SK-N-SH (cell line): ENCODE measurements at regions not wholly inside any gene's neighbourhood (a gene's known extent, or its start where the extent isn't known, plus 50 kb on each side); places are given as distances from the start of the nearest gene placed in this dataset.

Experiments used
- CTCF ChIA-PET: fragments of 300-600, 350-600 bp; formaldehyde crosslinking; extraction: SDS; loops from one replicate; lab custom pipeline; 2021; lab: Yijun Ruan, JAX
- POLR2A ChIA-PET: fragments of 350-600 bp; sonication (Branson Sonifier 250); formaldehyde crosslinking; extraction: SDS; loops from one replicate; lab custom pipeline; 2020; ENCODE audit warnings: antibody characterized with exemption, inconsistent platforms; lab: Yijun Ruan, JAX
- DNase-seq: peaks from one replicate; pipeline ENCODE4 v3.0.0; 2012
- H2AFZ ChIP-seq: fragments of 200-600 bp; sonication (generic); 2 replicates; pipeline ENCODE4 v1.8.1; 2016; ENCODE audit warnings: antibody characterized with exemption, mild to moderate bottlenecking, low read depth
- H3F3A ChIP-seq: fragments of 200-600 bp; sonication (generic); replicated peaks from 2 replicates; pipeline ENCODE3; 2016; ENCODE audit warnings: antibody characterized with exemption, mild to moderate bottlenecking; ENCODE audit not compliant: insufficient read depth
- H3K27ac ChIP-seq, 2 experiments: fragments of 200-500 bp in 1 of 2; fragments of 200-600 bp in 1 of 2; sonication (Bioruptor generic) in 1 of 2; sonication (generic), shearing (Covaris generic) in 1 of 2; 2 replicates each; pipeline versions ENCODE4 v1.5.1 to v1.6.1; 2014 to 2016; ENCODE audit warnings: low read depth in 2 of 2, inconsistent platforms in 1 of 2, low read length in 1 of 2, mild to moderate bottlenecking in 1 of 2, mixed read lengths in 1 of 2
- H3K27me3 ChIP-seq: fragments of 200-600 bp; sonication (generic), shearing (Covaris generic); 2 replicates; pipeline ENCODE4 v1.6.1; 2016; ENCODE audit warnings: mixed run types; ENCODE audit not compliant: insufficient read depth
- H3K36me3 ChIP-seq, 2 experiments: fragments of 200-500 bp in 1 of 2; fragments of 200-600 bp in 1 of 2; sonication (Bioruptor generic) in 1 of 2; sonication (generic) in 1 of 2; replicated peaks in 1 of 2; 2 replicates each; pipeline versions ENCODE3 to v1.5.1; 2014 to 2016; ENCODE audit warnings: low read length in 1 of 2, mild to moderate bottlenecking in 1 of 2; ENCODE audit not compliant: insufficient read depth in 2 of 2, control insufficient read depth in 1 of 2
- H3K4me1 ChIP-seq, 2 experiments: fragments of 200-500 bp in 1 of 2; fragments of 200-600 bp in 1 of 2; sonication (Bioruptor generic) in 1 of 2; sonication (generic), shearing (Covaris generic) in 1 of 2; 2 replicates each; pipeline versions ENCODE4 v1.5.1 to v1.6.1; 2014 to 2016; ENCODE audit warnings: low read depth in 1 of 2, low read length in 1 of 2, mixed run types in 1 of 2; ENCODE audit not compliant: insufficient read depth in 2 of 2, control insufficient read depth in 1 of 2
- H3K4me2 ChIP-seq: fragments of 200-600 bp; sonication (generic), shearing (Covaris generic); 2 replicates; pipeline ENCODE4 v1.6.1; 2017; ENCODE audit warnings: mixed run types
- H3K4me3 ChIP-seq, 2 experiments: fragments of 200-500 bp in 1 of 2; fragments of 200-600 bp in 1 of 2; sonication (Bioruptor generic) in 1 of 2; sonication (generic), shearing (Covaris generic) in 1 of 2; 2 replicates each; pipeline versions ENCODE4 v1.5.1 to v1.8.1; 2014 to 2016; ENCODE audit warnings: low read depth in 2 of 2, inconsistent platforms in 1 of 2, low read length in 1 of 2, mild to moderate bottlenecking in 1 of 2, mixed read lengths in 1 of 2, moderate library complexity in 1 of 2
- H3K79me2 ChIP-seq: fragments of 200-600 bp; sonication (generic); 2 replicates; pipeline ENCODE4 v1.8.1; 2017; ENCODE audit warnings: mild to moderate bottlenecking; ENCODE audit not compliant: insufficient read depth
- H3K9ac ChIP-seq: fragments of 200-600 bp; sonication (generic); 2 replicates; pipeline ENCODE4 v1.6.1; 2017; ENCODE audit warnings: mixed run types
- H3K9me2 ChIP-seq: fragments of 200-600 bp; sonication (generic); 2 replicates; pipeline ENCODE4 v1.6.1; 2017; ENCODE audit warnings: mixed run types
- H3K9me3 ChIP-seq: fragments of 200-600 bp; sonication (generic); 2 replicates; pipeline ENCODE4 v1.6.1; 2017; ENCODE audit warnings: mixed run types, mild to moderate bottlenecking, moderate library complexity
- H4K20me1 ChIP-seq: fragments of 200-600 bp; sonication (generic); 2 replicates; pipeline ENCODE4 v1.6.1; 2017; ENCODE audit warnings: mild to moderate bottlenecking, mixed run types; ENCODE audit not compliant: insufficient read depth
- ELF1 ChIP-seq: IDR thresholded peaks from 2 replicates; pipeline ENCODE4 v1.4.0; 2012
- GATA2 ChIP-seq: sonication (generic); formaldehyde crosslinking; IDR thresholded peaks from 2 replicates; pipeline ENCODE4 v1.5.0; 2020; ENCODE audit warnings: mild to moderate bottlenecking, missing genetic modification reagents
- MAX ChIP-seq: IDR thresholded peaks from 2 replicates; pipeline ENCODE4 v1.4.0; 2012; ENCODE audit warnings: low read depth
- MEF2A ChIP-seq: IDR thresholded peaks from 2 replicates; pipeline ENCODE4 v1.4.0; 2012; ENCODE audit warnings: low read depth, borderline replicate concordance
- NFIC ChIP-seq: IDR thresholded peaks from 2 replicates; pipeline ENCODE4 v1.4.0; 2012; ENCODE audit warnings: borderline replicate concordance
- NRF1 ChIP-seq: IDR thresholded peaks from 2 replicates; pipeline ENCODE4 v1.6.1; 2012; ENCODE audit warnings: low read depth, mild to moderate bottlenecking, low read length
- PBX3 ChIP-seq: IDR thresholded peaks from 2 replicates; pipeline ENCODE4; 2012
- RCOR1 ChIP-seq: fragments of 150-350 bp; IDR thresholded peaks from 2 replicates; pipeline ENCODE4 v1.6.1; 2017; ENCODE audit warnings: antibody characterized with exemption, low read length
- RFX5 ChIP-seq: IDR thresholded peaks from 2 replicates; pipeline ENCODE4 v1.6.1; 2012; ENCODE audit warnings: mild to moderate bottlenecking, improper control_type of control experiment, low read length
- RXRA ChIP-seq: IDR thresholded peaks from 2 replicates; pipeline ENCODE4 v1.4.0; 2012; ENCODE audit warnings: low read depth, mild to moderate bottlenecking, borderline replicate concordance
- SIN3A ChIP-seq: IDR thresholded peaks from 2 replicates; pipeline ENCODE4 v1.6.1; 2012; ENCODE audit warnings: low read depth, mild to moderate bottlenecking, low read length, moderate library complexity, borderline replicate concordance
- TEAD4 ChIP-seq: IDR thresholded peaks from 2 replicates; pipeline ENCODE4 v1.4.0; 2012; ENCODE audit warnings: mild to moderate bottlenecking, borderline replicate concordance; ENCODE audit not compliant: insufficient read depth
- USF2 ChIP-seq: fragments of 150-350 bp; IDR thresholded peaks from 2 replicates; pipeline ENCODE4 v1.6.1; 2017; ENCODE audit warnings: antibody characterized with exemption, low read length, low read depth, borderline replicate concordance
- YY1 ChIP-seq: IDR thresholded peaks from 2 replicates; pipeline ENCODE4 v1.4.0; 2012; ENCODE audit warnings: low read depth, mild to moderate bottlenecking
- WGBS: methylation state at CpG from one replicate; pipeline ENCODE4 v1.1.6; 2017; ENCODE audit warnings: low lambda C conversion rate; 5-methylcytosine and 5-hydroxymethylcytosine counted together

- POLR2A ChIA-PET: no interaction called here
- Histone ChIP-seq H3K9ac (no peak overlapping the region), H3K9me2 (no peaks in the 10 kb centered on the region), H3F3A (peaks cover 24% of the 10 kb centered on the region), H3K27ac (no peak overlapping the region), H4K20me1 (no peaks in the 10 kb centered on the region), H2AFZ (no peak overlapping the region), H3K4me3 (no peak overlapping the region), H3K27me3 (no peaks in the 10 kb centered on the region), H3K36me3 (no peaks in the 10 kb centered on the region), H3K4me2 (no peak overlapping the region), H3K79me2 (no peaks in the 10 kb centered on the region), H3K9me3 (no peaks in the 10 kb centered on the region), H3K4me1 (peaks cover 0 to 18% of the 10 kb centered on the region in 2 experiments; a peak in 2 of 4 replicates)
- DNase-seq: no peak
- CTCF ChIA-PET: no interaction called here
- no peak for TF ChIP-seq NRF1
- no peak for TF ChIP-seq USF2
- TF ChIP-seq MAX: no peak
- TF ChIP-seq RXRA: no peak
- TF ChIP-seq SIN3A: no peak
- no peak for TF ChIP-seq GATA2 (CRISPR knock-in tag)
- TF ChIP-seq TEAD4: no peak
- no peak for TF ChIP-seq RFX5
- TF ChIP-seq MEF2A: no peak
- TF ChIP-seq ELF1: no peak
- TF ChIP-seq PBX3: no peak
- TF ChIP-seq NFIC: no peak
- no peak for TF ChIP-seq RCOR1
- WGBS: 88% methylated on average over 1 of the region's 1 CpG
These were observed 59.5 kb upstream of the KLF6 start for GRCh38 chr10:3844491-3845025.

GRCh38 chr10:3838460-3839437, 53.7 kb upstream of the KLF6 start:
- no peak overlapping the region for H3K4me3 ChIP-seq
- no peaks in the 10 kb centered on the region for H3K36me3 ChIP-seq
- CTCF ChIA-PET: no interaction called here
- 94% methylated on average over 14 of the region's 14 CpGs for WGBS
- H3F3A ChIP-seq: peaks cover 20% of the 10 kb centered on the region
- H3K27ac ChIP-seq: peak overlapping the region in 1 of 2 experiments; percentile 76; a peak in 2 of 4 replicates
- H3K9me2 ChIP-seq: no peaks in the 10 kb centered on the region
- no peak overlapping the region; the same call in 1 of the 2 replicates for H3K4me2 ChIP-seq
- TF ChIP-seq RXRA: peak; percentile 46; the same call in 1 of the 2 replicates
- no peak for TF ChIP-seq USF2
- TF ChIP-seq YY1: no peak
- no peak for TF ChIP-seq PBX3
- H3K9me3 ChIP-seq: no peaks in the 10 kb centered on the region
- no peak for DNase-seq
- H2AFZ ChIP-seq: no peak overlapping the region
- H3K4me1 ChIP-seq: peaks cover 7 to 19% of the 10 kb centered on the region in 2 experiments
- no peaks in the 10 kb centered on the region for H3K79me2 ChIP-seq
- H3K9ac ChIP-seq: no peak overlapping the region
- POLR2A ChIA-PET: no interaction called here
- no peaks in the 10 kb centered on the region for H3K27me3 ChIP-seq
- no peaks in the 10 kb centered on the region for H4K20me1 ChIP-seq
